HEK293 (cell line): ENCODE measurements at regions not wholly inside any gene's neighbourhood (a gene's known extent, or its start where the extent isn't known, plus 50 kb on each side); places are given as distances from the start of the nearest gene placed in this dataset.

Experiments used
- CTCF ChIA-PET: fragments of 350-600 bp; formaldehyde crosslinking; extraction: SDS; loops from one replicate; lab custom pipeline; 2021; ENCODE audit warnings: antibody characterized with exemption; lab: Yijun Ruan, JAX
- POLR2A ChIA-PET: fragments of 300-600 bp; formaldehyde crosslinking; extraction: SDS; loops from one replicate; lab custom pipeline; 2020; ENCODE audit warnings: antibody characterized with exemption, inconsistent platforms; lab: Yijun Ruan, JAX
- H3K27ac ChIP-seq: fragments of 200-500 bp; sonication (Bioruptor generic); 2 replicates; pipeline ENCODE4 v1.5.1; 2014; ENCODE audit warnings: low read depth, low read length, control low read depth, inconsistent platforms; ENCODE audit errors: extremely low read depth
- H3K36me3 ChIP-seq, 2 experiments: fragments of 200-500 bp in 1 of 2; sonication (Bioruptor generic) in 1 of 2; 1 replicate in 1 of 2; 2 replicates in 1 of 2; pipeline ENCODE4 v1.5.1; 2014 to 2017; ENCODE audit warnings: inconsistent platforms in 2 of 2, low read length in 2 of 2; ENCODE audit not compliant: control insufficient read depth in 2 of 2, insufficient read depth in 1 of 2
- H3K4me1 ChIP-seq: fragments of 200-500 bp; sonication (Bioruptor generic); 2 replicates; pipeline ENCODE4 v1.5.1; 2014; ENCODE audit warnings: mild to moderate bottlenecking, low read length, inconsistent platforms; ENCODE audit not compliant: control insufficient read depth, insufficient read depth
- H3K4me3 ChIP-seq: 2 replicates; pipeline ENCODE4 v1.5.1; 2011; ENCODE audit warnings: low read depth, mild to moderate bottlenecking, control low read depth, low read length, moderate library complexity
- H3K9me3 ChIP-seq: fragments of 200-500 bp; sonication (Bioruptor generic); 2 replicates; pipeline ENCODE4 v1.5.1; 2014; ENCODE audit warnings: low read depth, low read length, inconsistent platforms; ENCODE audit not compliant: control insufficient read depth, insufficient read depth
- BCL11B ChIP-seq: fragments of 450-650 bp; formaldehyde crosslinking; IDR thresholded peaks from 2 replicates; pipeline ENCODE4 v1.5.1; 2016; ENCODE audit warnings: low read depth, missing biosample characterization, missing genetic modification characterization
- GLIS1 ChIP-seq: fragments of 450-650 bp; formaldehyde crosslinking; IDR thresholded peaks from 2 replicates; pipeline ENCODE4 v1.5.1; 2016; ENCODE audit warnings: missing biosample characterization, missing genetic modification characterization
- HOXA7 ChIP-seq: sonication (generic); formaldehyde crosslinking; IDR thresholded peaks from 2 replicates; pipeline ENCODE4 v1.8.1; 2022; ENCODE audit warnings: missing genetic modification reagents, borderline replicate concordance
- KLF1 ChIP-seq: fragments of 450-650 bp; formaldehyde crosslinking; IDR thresholded peaks from 2 replicates; pipeline ENCODE4 v1.5.1; 2016; ENCODE audit warnings: missing biosample characterization, missing genetic modification characterization
- SALL2 ChIP-seq: fragments of 450-650 bp; formaldehyde crosslinking; IDR thresholded peaks from 2 replicates; pipeline ENCODE4 v1.5.0; 2017; ENCODE audit warnings: missing biosample characterization, mild to moderate bottlenecking, missing genetic modification characterization, borderline replicate concordance
- TCF7L2 ChIP-seq: IDR thresholded peaks from 2 replicates; pipeline ENCODE4 v1.6.1; 2011; ENCODE audit warnings: low read depth, mild to moderate bottlenecking, inconsistent platforms, low read length, moderate library complexity, borderline replicate concordance
- WT1 ChIP-seq: fragments of 450-650 bp; formaldehyde crosslinking; IDR thresholded peaks from 2 replicates; pipeline ENCODE4 v1.5.1; 2016; ENCODE audit warnings: missing biosample characterization, missing genetic modification characterization
- ZBTB17 ChIP-seq: fragments of 450-650 bp; formaldehyde crosslinking; IDR thresholded peaks from 2 replicates; pipeline ENCODE4 v1.5.1; 2016; ENCODE audit warnings: missing biosample characterization, missing genetic modification characterization
- ZBTB44 ChIP-seq: fragments of 450-650 bp; IDR thresholded peaks from 2 replicates; pipeline ENCODE4 v1.5.1; 2018; ENCODE audit warnings: missing biosample characterization, mild to moderate bottlenecking, missing genetic modification characterization
- ZNF133 ChIP-seq: fragments of 450-650 bp; formaldehyde crosslinking; IDR thresholded peaks from 2 replicates; pipeline ENCODE4 v1.5.1; 2016; ENCODE audit warnings: missing biosample characterization, missing genetic modification characterization
- ZNF169 ChIP-seq: fragments of 450-650 bp; formaldehyde crosslinking; IDR thresholded peaks from 2 replicates; pipeline ENCODE4 v1.5.1; 2016; ENCODE audit warnings: missing biosample characterization, missing genetic modification characterization
- ZNF362 ChIP-seq: fragments of 450-650 bp; formaldehyde crosslinking; IDR thresholded peaks from 2 replicates; pipeline ENCODE4 v1.5.1; 2016; ENCODE audit warnings: missing biosample characterization, missing genetic modification characterization
- ZNF426 ChIP-seq: fragments of 450-650 bp; formaldehyde crosslinking; IDR thresholded peaks from 2 replicates; pipeline ENCODE4 v1.5.1; 2017; ENCODE audit warnings: missing biosample characterization, missing genetic modification characterization, mild to moderate bottlenecking, inconsistent platforms, moderate library complexity
- ZNF449 ChIP-seq: fragments of 450-650 bp; formaldehyde crosslinking; IDR thresholded peaks from 2 replicates; pipeline ENCODE4 v1.5.1; 2017; ENCODE audit warnings: missing biosample characterization, mild to moderate bottlenecking, missing genetic modification characterization, moderate library complexity
- ZNF510 ChIP-seq: fragments of 450-650 bp; formaldehyde crosslinking; IDR thresholded peaks from 2 replicates; pipeline ENCODE4 v1.5.1; 2018; ENCODE audit warnings: mild to moderate bottlenecking, missing genetic modification characterization, missing biosample characterization; ENCODE audit not compliant: insufficient replicate concordance
- ZNF585B ChIP-seq: fragments of 450-650 bp; formaldehyde crosslinking; IDR thresholded peaks from 2 replicates; pipeline ENCODE4 v1.5.1; 2016; ENCODE audit warnings: missing biosample characterization, missing genetic modification characterization
- ZNF654 ChIP-seq: fragments of 450-650 bp; formaldehyde crosslinking; IDR thresholded peaks from 2 replicates; pipeline ENCODE4 v1.5.1; 2016; ENCODE audit warnings: low read depth, missing biosample characterization, missing genetic modification characterization
- ZNF707 ChIP-seq: fragments of 450-650 bp; formaldehyde crosslinking; IDR thresholded peaks from 2 replicates; pipeline ENCODE4 v1.5.1; 2016; ENCODE audit warnings: missing biosample characterization, missing genetic modification characterization
- ZNF843 ChIP-seq: fragments of 450-650 bp; formaldehyde crosslinking; IDR thresholded peaks from 2 replicates; pipeline ENCODE4 v1.5.1; 2016; ENCODE audit warnings: missing biosample characterization, missing genetic modification characterization
- ZSCAN16 ChIP-seq: fragments of 450-650 bp; formaldehyde crosslinking; IDR thresholded peaks from 2 replicates; pipeline ENCODE4 v1.5.1; 2016; ENCODE audit warnings: missing biosample characterization, missing genetic modification characterization
- ZXDB ChIP-seq: fragments of 450-650 bp; formaldehyde crosslinking; IDR thresholded peaks from 2 replicates; pipeline ENCODE4 v1.5.1; 2016; ENCODE audit warnings: missing biosample characterization, missing genetic modification characterization

GRCh38 chr10:90481326-90481923, 376.4 kb downstream of the HTR7 start:
- Histone ChIP-seq H3K4me1 (no peaks in the 10 kb centered on the region), H3K4me3 (no peak overlapping the region), H3K9me3 (no peaks in the 10 kb centered on the region), H3K27ac (no peak overlapping the region), H3K36me3 (no peaks in the 10 kb centered on the region)
- CTCF ChIA-PET: interaction anchor here (0.8 kb wide), 1 partner anchor 110 kb away, joined by 3 read pairs; no protein-coding TSS in a partner anchor
- TF ChIP-seq ZNF585B (no peak), ZNF169 (tag by site-specific recombination) (no peak), TCF7L2 (no peak), ZBTB17 (no peak), ZNF843 (tag by site-specific recombination) (no peak), ZBTB44 (tag by site-specific recombination) (no peak), HOXA7 (CRISPR knock-in tag) (no peak), SALL2 (no peak), ZNF707 (tag by site-specific recombination) (no peak), ZNF362 (tag by site-specific recombination) (no peak), ZNF654 (tag by site-specific recombination) (no peak), ZNF133 (tag by site-specific recombination) (no peak), ZSCAN16 (tag by site-specific recombination) (no peak), ZNF426 (tag by site-specific recombination) (no peak), WT1 (tag by site-specific recombination) (no peak), BCL11B (tag by site-specific recombination) (no peak), ZNF510 (tag by site-specific recombination) (no peak), KLF1 (tag by site-specific recombination) (no peak), GLIS1 (tag by site-specific recombination) (no peak), ZXDB (tag by site-specific recombination) (no peak)
- POLR2A ChIA-PET: no interaction called here

- CTCF ChIA-PET: no interaction called here
- Histone ChIP-seq H3K4me3 (no peak overlapping the region), H3K4me1 (no peaks in the 10 kb centered on the region), H3K36me3 (no peaks in the 10 kb centered on the region), H3K9me3 (no peaks in the 10 kb centered on the region), H3K27ac (no peak overlapping the region)
- TF ChIP-seq ZNF449 (tag by site-specific recombination): no peak
- POLR2A ChIA-PET: no interaction called here
These were observed 373.3 kb downstream of the HTR7 start for GRCh38 chr10:90484518-90484917.
